ENCODE measurements at regions not wholly inside any gene's neighbourhood (a gene's known extent, or its start where the extent isn't known, plus 50 kb on each side); places are given as distances from the start of the nearest gene placed in this dataset.

DNA sequence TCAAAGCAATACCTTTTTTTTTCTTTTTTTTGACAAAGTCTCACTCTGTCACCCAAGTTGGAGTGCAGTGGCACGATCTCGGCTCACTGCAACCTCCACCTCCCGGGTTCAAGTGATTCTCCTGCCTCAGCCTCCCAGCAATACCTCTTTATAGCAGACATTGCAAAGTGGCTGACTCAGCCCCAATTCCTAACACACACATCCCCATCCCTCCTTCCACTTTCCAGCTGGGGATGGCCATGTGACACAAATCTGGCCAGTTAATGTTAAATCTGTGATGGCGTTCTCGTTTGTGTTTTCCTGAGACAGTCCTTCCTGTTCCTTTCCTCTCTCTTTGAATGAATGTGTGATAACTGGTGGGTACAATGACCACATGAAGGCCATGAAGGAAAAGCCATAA is 276.2 kb upstream of the KLF3 start:
- TF ChIP-seq, protein P1, sequence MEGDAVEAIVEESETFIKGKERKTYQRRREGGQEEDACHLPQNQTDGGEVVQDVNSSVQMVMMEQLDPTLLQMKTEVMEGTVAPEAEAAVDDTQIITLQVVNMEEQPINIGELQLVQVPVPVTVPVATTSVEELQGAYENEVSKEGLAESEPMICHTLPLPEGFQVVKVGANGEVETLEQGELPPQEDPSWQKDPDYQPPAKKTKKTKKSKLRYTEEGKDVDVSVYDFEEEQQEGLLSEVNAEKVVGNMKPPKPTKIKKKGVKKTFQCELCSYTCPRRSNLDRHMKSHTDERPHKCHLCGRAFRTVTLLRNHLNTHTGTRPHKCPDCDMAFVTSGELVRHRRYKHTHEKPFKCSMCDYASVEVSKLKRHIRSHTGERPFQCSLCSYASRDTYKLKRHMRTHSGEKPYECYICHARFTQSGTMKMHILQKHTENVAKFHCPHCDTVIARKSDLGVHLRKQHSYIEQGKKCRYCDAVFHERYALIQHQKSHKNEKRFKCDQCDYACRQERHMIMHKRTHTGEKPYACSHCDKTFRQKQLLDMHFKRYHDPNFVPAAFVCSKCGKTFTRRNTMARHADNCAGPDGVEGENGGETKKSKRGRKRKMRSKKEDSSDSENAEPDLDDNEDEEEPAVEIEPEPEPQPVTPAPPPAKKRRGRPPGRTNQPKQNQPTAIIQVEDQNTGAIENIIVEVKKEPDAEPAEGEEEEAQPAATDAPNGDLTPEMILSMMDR (conservative IDR thresholded peaks at IDR 0.05; ENCODE audit: low read depth, low read length): no peak
- no peak for TF ChIP-seq EZH2 (IDR thresholded peaks at IDR 0.05; ENCODE audit: borderline replicate concordance, low read depth, low read length, poor library complexity, severe bottlenecking)

Measured in A673 (cell line).